Gastrocnemius medialis (tissue), 4 donors: ENCODE measurements at regions not wholly inside any gene's neighbourhood (a gene's known extent, or its start where the extent isn't known, plus 50 kb on each side); places are given as distances from the start of the nearest gene placed in this dataset.

Source experiments
- ATAC-seq, 2 donors: fragments of 150-250 bp; one replicate each; pipeline ENCODE4 v1.9.1; 2016
- DNase-seq, 2 donors: peaks; one replicate each; pipeline ENCODE4 v3.0.0-alpha.2; 2019
- H3K27ac ChIP-seq, 4 donors: fragments of 200-600 bp; sonication (generic); 1 replicate in 1 of 4; 2 replicates in 3 of 4; pipeline ENCODE4 v1.5.1; 2016 to 2018; ENCODE audit warnings: mild to moderate bottlenecking in 2 of 4, moderate library complexity in 1 of 4
- H3K27me3 ChIP-seq, 3 donors: fragments of 200-600 bp; sonication (generic) in 2 of 3; 1 replicate in 1 of 3; 2 replicates in 2 of 3; pipeline versions ENCODE4 v1.5.1 to v1.6.0; 2016 to 2019; ENCODE audit warnings: mild to moderate bottlenecking in 1 of 3, moderate library complexity in 1 of 3
- H3K36me3 ChIP-seq, 2 donors: fragments of 200-600 bp; sonication (generic) in 1 of 2; one replicate each; pipeline ENCODE4 v1.5.1; 2017 to 2018
- H3K4me1 ChIP-seq, 2 donors: fragments of 200-600 bp; sonication (generic) in 1 of 2; one replicate each; pipeline ENCODE4 v1.5.1; 2016 to 2017; ENCODE audit warnings: mild to moderate bottlenecking in 2 of 2
- H3K4me3 ChIP-seq, 4 donors: fragments of 200-600 bp; sonication (generic) in 3 of 4; 1 replicate in 1 of 4; 2 replicates in 3 of 4; pipeline ENCODE4 v1.5.1; 2016 to 2019; ENCODE audit warnings: mild to moderate bottlenecking in 2 of 4
- H3K9me3 ChIP-seq, 3 donors: fragments of 200-600 bp; sonication (generic) in 2 of 3; 1 replicate in 1 of 3; 2 replicates in 2 of 3; pipeline ENCODE4 v1.5.1; 2016 to 2019
- POLR2A ChIP-seq, 2 donors: fragments of 450-650 bp; IDR thresholded peaks; one replicate each; pipeline ENCODE4 v1.6.1; 2017; ENCODE audit warnings: antibody characterized with exemption in 2 of 2, mild to moderate bottlenecking in 2 of 2, moderate library complexity in 2 of 2
- in situ Hi-C, 4 donors: fragments of 200-750 bp; cut with MboI; loops; one replicate each; pipeline versions ENCODE4 v1.15.0 to v1.8.0; 2017; ENCODE audit warnings: low sequenced_read_pairs in 4 of 4
- intact Hi-C: fragments of 100-400 bp; cut with DNase I; formaldehyde crosslinking; loops from one replicate; pipeline ENCODE4 v1.15.1; 2023; ENCODE audit warnings: low total_unique reads
- TF ChIP-seq, protein P1 (sequence below), 5 experiments: fragments of 450-650 bp in 3 of 5; fragments of 200-600 bp in 2 of 5; sonication (generic) in 2 of 5; IDR thresholded peaks in 4 of 5; conservative IDR thresholded peaks in 1 of 5; 1 replicate in 4 of 5; 2 replicates in 1 of 5; pipeline ENCODE4 v1.5.1; 2016 to 2019; ENCODE audit warnings: antibody characterized with exemption in 5 of 5, mild to moderate bottlenecking in 3 of 5, moderate library complexity in 3 of 5

DNA sequence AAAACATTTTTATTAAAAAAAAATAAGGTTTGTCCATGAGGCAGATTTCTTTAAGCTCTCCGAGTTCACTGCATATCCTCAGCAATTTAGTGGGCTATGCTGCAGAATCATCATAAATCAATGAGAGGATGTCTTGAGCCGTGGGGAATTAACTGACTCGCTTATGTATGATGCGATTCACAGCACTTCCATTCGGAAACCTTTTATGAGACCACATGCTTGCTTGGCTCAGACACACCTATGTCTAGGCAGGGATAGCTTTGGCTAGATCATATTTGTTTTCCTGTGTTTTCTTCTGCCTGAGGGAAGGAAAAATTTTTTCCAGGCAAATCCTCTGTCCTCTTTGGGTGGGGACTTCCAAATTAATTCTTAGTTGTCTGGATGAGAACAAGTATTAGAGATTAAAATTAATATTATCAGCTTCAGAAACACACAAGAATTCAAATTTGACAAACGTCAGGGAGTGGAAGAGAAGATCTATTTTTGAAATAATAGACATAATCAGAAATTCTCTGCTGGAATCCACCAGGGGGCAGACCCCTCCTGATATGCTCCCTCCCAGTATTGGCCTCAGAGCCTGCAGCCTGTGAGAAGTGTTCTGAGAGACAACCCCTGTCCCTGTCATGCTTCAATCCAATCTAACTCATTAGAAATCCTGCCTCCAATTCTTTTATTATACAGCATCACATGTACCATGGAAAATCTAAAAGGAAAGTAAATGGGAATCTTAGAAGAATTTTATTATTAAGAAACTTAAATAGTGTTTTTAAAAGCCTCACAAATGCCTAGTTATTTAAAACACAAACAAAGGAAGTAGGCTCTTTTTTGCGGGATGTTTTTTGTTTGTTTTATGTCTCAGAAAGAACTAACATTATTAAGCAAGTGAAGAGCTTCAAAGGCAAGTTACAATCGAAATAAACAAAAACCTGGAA lies 345.1 kb upstream of the TACR3 start:
- intact Hi-C loops: no loop called here
- Histone ChIP-seq H3K4me3 (no peak overlapping the region), H3K27ac (no peak overlapping the region), H3K9me3 (no peaks in the 10 kb centered on the region), H3K4me1 (no peaks in the 10 kb centered on the region), H3K27me3 (no peaks in the 10 kb centered on the region), H3K36me3 (no peaks in the 10 kb centered on the region)
- ATAC-seq: no peak
- TF ChIP-seq POLR2A (IDR thresholded peaks at IDR 0.05): no peak
- TF ChIP-seq, protein P1, sequence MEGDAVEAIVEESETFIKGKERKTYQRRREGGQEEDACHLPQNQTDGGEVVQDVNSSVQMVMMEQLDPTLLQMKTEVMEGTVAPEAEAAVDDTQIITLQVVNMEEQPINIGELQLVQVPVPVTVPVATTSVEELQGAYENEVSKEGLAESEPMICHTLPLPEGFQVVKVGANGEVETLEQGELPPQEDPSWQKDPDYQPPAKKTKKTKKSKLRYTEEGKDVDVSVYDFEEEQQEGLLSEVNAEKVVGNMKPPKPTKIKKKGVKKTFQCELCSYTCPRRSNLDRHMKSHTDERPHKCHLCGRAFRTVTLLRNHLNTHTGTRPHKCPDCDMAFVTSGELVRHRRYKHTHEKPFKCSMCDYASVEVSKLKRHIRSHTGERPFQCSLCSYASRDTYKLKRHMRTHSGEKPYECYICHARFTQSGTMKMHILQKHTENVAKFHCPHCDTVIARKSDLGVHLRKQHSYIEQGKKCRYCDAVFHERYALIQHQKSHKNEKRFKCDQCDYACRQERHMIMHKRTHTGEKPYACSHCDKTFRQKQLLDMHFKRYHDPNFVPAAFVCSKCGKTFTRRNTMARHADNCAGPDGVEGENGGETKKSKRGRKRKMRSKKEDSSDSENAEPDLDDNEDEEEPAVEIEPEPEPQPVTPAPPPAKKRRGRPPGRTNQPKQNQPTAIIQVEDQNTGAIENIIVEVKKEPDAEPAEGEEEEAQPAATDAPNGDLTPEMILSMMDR (IDR thresholded peaks at IDR 0.05 in 4 of 5, conservative IDR thresholded peaks at IDR 0.05 in 1 of 5): peak in 1 of 5 experiments; percentile 28
- DNase-seq: no peak
- in situ Hi-C loops: loop anchor here in 1 of 4 donors (25.0 kb wide), 1 partner anchor 797 kb away; no protein-coding TSS in a partner anchor

DNA sequence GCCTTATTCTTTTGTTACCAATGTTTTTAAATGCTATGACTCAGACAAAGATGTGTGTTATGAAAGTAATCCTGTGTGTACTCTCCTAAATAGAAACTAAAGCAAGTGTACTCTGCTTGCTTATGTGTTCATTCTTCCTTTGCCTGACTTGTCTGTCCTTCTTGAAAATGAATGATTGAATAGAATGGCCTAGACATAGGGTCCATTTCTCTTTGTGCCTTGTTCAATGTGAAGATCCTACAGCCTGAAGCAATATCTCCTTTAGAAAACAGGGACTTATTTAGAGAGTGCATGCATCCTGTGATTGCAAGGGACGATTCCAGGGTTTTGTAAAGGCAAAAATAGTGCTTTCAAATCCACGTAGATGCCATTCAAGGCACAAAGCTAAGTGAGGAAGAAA lies 343.6 kb upstream of the TACR3 start:
- intact Hi-C loops: no loop called here

DNA sequence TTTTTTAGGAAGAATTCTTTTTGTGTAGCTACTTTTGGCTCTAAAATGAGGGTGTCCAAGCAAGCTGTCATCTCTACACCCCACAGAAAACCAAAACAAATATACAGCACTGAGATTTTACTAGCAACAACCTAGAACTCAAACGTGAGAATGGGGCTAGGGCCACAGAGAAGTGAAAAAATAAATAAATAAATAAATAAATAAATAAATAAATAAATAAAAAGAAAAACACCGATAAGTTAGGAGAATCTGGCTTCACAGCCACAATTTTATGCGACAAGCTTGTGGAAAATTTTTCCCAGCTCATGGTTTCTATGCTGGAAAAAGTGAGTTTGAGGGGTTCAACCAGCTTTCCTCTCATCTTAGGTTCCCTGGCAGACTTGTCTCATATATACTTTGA lies 324.6 kb upstream of the TACR3 start:
- no peak for DNase-seq
- Histone ChIP-seq H3K4me1 (no peaks in the 10 kb centered on the region), H3K27ac (no peak overlapping the region), H3K27me3 (no peaks in the 10 kb centered on the region), H3K9me3 (no peaks in the 10 kb centered on the region), H3K4me3 (no peak overlapping the region), H3K36me3 (no peaks in the 10 kb centered on the region)
- in situ Hi-C loops (no loop called here), intact Hi-C loops (no loop called here)
- TF ChIP-seq, protein P1 (IDR thresholded peaks at IDR 0.05 in 4 of 5, conservative IDR thresholded peaks at IDR 0.05 in 1 of 5): no peak
- TF ChIP-seq POLR2A (IDR thresholded peaks at IDR 0.05): no peak
- ATAC-seq: no peak

More for the DNA sequence above, 343.6 kb upstream of the TACR3 start:
- in situ Hi-C loops: loop anchor here in 1 of 4 donors (25.0 kb wide), 1 partner anchor 799 kb away; no protein-coding TSS in a partner anchor
- H3K9me3 ChIP-seq: no peaks in the 10 kb centered on the region
- H3K4me3 ChIP-seq: no peak overlapping the region
- H3K27ac ChIP-seq: no peak overlapping the region
- DNase-seq (no peak), ATAC-seq (no peak)
- TF ChIP-seq, protein P1 (IDR thresholded peaks at IDR 0.05 in 4 of 5, conservative IDR thresholded peaks at IDR 0.05 in 1 of 5): no peak
- TF ChIP-seq POLR2A (IDR thresholded peaks at IDR 0.05): no peak
- no peaks in the 10 kb centered on the region for H3K4me1 ChIP-seq
- no peaks in the 10 kb centered on the region for H3K27me3 ChIP-seq
- no peaks in the 10 kb centered on the region for H3K36me3 ChIP-seq

DNA sequence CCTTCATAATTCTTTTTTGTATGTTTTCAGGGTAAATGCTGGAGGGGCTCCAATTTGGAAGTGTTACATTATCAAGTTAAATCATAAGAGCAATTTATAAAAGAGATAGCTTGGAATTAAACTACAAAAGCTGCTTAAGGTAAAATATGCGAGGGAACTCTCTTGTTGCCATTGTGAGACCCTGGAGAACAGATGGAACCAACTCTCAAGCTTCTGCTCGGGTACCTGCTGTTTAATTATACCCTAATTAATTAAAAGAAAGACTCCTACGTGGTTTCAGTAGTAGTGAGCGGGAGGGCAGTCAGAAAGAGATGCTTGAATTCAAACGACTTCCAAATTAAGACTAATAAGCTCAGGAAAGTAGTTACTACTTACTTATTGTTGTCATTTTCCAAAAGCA lies 313.1 kb upstream of the TACR3 start:
- Histone ChIP-seq H3K4me1 (no peaks in the 10 kb centered on the region), H3K4me3 (no peak overlapping the region), H3K27ac (no peak overlapping the region), H3K36me3 (no peaks in the 10 kb centered on the region), H3K9me3 (no peaks in the 10 kb centered on the region), H3K27me3 (no peaks in the 10 kb centered on the region)
- intact Hi-C loops: no loop called here
- ATAC-seq (no peak), DNase-seq (no peak)
- TF ChIP-seq POLR2A (IDR thresholded peaks at IDR 0.05): no peak
- TF ChIP-seq, protein P1 (IDR thresholded peaks at IDR 0.05 in 4 of 5, conservative IDR thresholded peaks at IDR 0.05 in 1 of 5): no peak
- in situ Hi-C loops: no loop called here
